HepG2 (cell line): ENCODE measurements at regions not wholly inside any gene's neighbourhood (a gene's known extent, or its start where the extent isn't known, plus 50 kb on each side); places are given as distances from the start of the nearest gene placed in this dataset.

ENCODE experiments used
- ARHGAP35 ChIP-seq: sonication (generic); formaldehyde crosslinking; IDR thresholded peaks from 2 replicates; pipeline ENCODE4 v1.9.0; 2022; ENCODE audit warnings: mild to moderate bottlenecking, inconsistent platforms, moderate library complexity, missing genetic modification reagents, borderline replicate concordance
- BRD4 ChIP-seq: sonication (generic); formaldehyde crosslinking; IDR thresholded peaks from 2 replicates; pipeline ENCODE4 v1.4.0; 2020; ENCODE audit warnings: missing genetic modification reagents
- CTCF ChIP-seq: sonication (generic); formaldehyde crosslinking; IDR thresholded peaks from 2 replicates; pipeline ENCODE4 v1.5.0; 2020; ENCODE audit warnings: mild to moderate bottlenecking, missing genetic modification reagents, moderate library complexity
- EZH2 ChIP-seq: conservative IDR thresholded peaks from 2 replicates; pipeline ENCODE4 v1.6.1; 2012; ENCODE audit warnings: mild to moderate bottlenecking, low read depth, low read length, moderate library complexity
- GLI4 ChIP-seq: sonication (generic); formaldehyde crosslinking; IDR thresholded peaks from 2 replicates; pipeline ENCODE4 v1.5.1; 2020; ENCODE audit warnings: missing genetic modification reagents, mild to moderate bottlenecking, moderate library complexity, borderline replicate concordance
- KLF16 ChIP-seq, 2 experiments: sonication (generic) in 1 of 2; formaldehyde crosslinking in 1 of 2; IDR thresholded peaks; 2 replicates each; pipeline versions ENCODE4 v1.6.1 to v1.8.0; 2016 to 2023; ENCODE audit warnings: missing genetic modification reagents in 2 of 2, missing compliant biosample characterization in 1 of 2
- MYPOP ChIP-seq: sonication (generic); formaldehyde crosslinking; IDR thresholded peaks from 2 replicates; pipeline ENCODE4 v1.8.1; 2023; ENCODE audit warnings: mild to moderate bottlenecking, moderate library complexity, missing genetic modification reagents
- NFRKB ChIP-seq: fragments of 450-650 bp; IDR thresholded peaks from 2 replicates; pipeline ENCODE4 v1.6.1; 2017
- PBX2 ChIP-seq: IDR thresholded peaks from 2 replicates; pipeline ENCODE4 v1.6.1; 2016; ENCODE audit warnings: control low read depth
- REST ChIP-seq, 2 experiments: IDR thresholded peaks; 2 replicates each; pipeline ENCODE4 v1.6.1; 2011 to 2012; ENCODE audit warnings: low read length in 2 of 2, borderline replicate concordance in 1 of 2, low read depth in 1 of 2, mild to moderate bottlenecking in 1 of 2, moderate library complexity in 1 of 2
- XRCC5 ChIP-seq: fragments of 200-400 bp; formaldehyde crosslinking; optimal IDR thresholded peaks from 2 replicates; pipeline ENCODE3; 2017; ENCODE audit warnings: mild to moderate bottlenecking, low read length
- ZNF530 ChIP-seq: sonication (generic); formaldehyde crosslinking; IDR thresholded peaks from 2 replicates; pipeline ENCODE4 v1.5.0; 2020; ENCODE audit warnings: low read depth, mild to moderate bottlenecking, missing genetic modification reagents
- ZNF891 ChIP-seq: sonication (generic); formaldehyde crosslinking; IDR thresholded peaks from 2 replicates; pipeline ENCODE4 v1.5.0; 2020; ENCODE audit warnings: mild to moderate bottlenecking, missing genetic modification reagents

GRCh38 chr6:98056955-98057354 is 773.9 kb upstream of the MMS22L start:
- TF ChIP-seq XRCC5 (no peak), CTCF (CRISPR knock-in tag) (no peak), EZH2 (no peak), PBX2 (CRISPR knock-in tag) (no peak), BRD4 (CRISPR knock-in tag) (no peak), NFRKB (no peak), REST (IDR thresholded peaks at IDR 0.05; ENCODE audit: borderline replicate concordance in 1 of 2, low read depth in 1 of 2, low read length in 2 of 2) (no peak), GLI4 (CRISPR knock-in tag) (no peak), MYPOP (CRISPR knock-in tag) (no peak), KLF16 (CRISPR knock-in tag; IDR thresholded peaks at IDR 0.05) (no peak), ARHGAP35 (CRISPR knock-in tag) (no peak), ZNF530 (CRISPR knock-in tag) (no peak), ZNF891 (CRISPR knock-in tag) (no peak)
